Bone marrow (tissue), 2 donors: ENCODE measurements at regions not wholly inside any gene's neighbourhood (a gene's known extent, or its start where the extent isn't known, plus 50 kb on each side); places are given as distances from the start of the nearest gene placed in this dataset.

Experiments used
- DNase-seq, 2 donors: peaks; one replicate each; lab custom pipeline; 2025; lab: John Stamatoyannopoulos, UW

DNA sequence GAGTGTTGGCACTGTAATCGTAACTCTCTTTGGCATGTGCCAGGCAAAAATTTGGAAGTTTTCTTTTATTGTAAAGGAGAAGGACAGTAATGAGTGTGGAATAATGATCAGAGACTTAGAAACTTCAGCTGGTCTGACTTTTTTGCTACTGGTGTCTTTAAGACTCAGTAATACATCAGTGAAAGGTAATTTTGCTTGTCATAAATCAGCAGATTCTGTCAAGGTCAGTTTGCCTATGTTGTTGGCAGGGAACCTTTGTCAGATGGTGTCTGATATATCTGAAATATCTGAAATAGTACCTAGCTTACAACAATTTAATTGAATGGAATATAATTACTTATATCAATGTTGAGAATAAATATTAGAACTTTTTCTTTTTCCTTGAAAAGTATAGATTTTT is 516.9 kb downstream of the LRFN5 start:
- DNase-seq = no peak

DNA sequence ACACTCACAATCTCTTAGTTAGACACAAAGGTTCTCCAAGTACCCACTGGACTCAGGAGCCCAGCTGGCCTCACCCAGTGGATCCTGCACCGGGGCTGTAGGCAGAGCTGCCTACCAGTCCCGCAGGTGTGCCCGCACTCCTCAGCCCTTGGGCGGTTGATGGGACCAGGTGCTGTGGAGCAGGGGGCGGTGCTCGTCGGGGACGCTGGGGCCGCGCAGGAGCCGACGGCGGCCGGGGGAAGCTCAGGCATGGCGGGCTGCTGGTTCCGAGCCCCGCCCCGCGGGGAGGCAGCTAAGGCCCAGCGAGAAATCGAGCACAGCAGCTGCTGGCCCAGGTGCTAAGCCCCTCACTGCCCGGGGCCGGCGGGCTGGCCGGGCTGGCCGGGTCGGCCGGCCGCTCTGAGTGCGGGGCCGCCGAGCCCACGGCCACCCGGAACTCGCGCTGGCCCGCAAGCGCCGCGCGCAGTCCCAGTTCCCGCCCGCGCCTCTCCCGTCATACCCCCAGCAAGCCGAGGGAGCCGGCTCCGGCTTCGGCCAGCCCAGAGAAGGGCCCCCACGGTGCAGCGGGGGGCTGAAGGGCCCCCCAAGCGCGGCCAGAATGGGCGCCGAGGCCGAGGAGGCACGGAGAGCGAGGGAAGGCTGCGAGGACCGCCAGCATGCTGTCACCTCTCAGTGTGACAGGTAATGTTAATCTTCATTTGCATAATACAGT is 506.8 kb downstream of the LRFN5 start:
- DNase-seq = no peak

DNA sequence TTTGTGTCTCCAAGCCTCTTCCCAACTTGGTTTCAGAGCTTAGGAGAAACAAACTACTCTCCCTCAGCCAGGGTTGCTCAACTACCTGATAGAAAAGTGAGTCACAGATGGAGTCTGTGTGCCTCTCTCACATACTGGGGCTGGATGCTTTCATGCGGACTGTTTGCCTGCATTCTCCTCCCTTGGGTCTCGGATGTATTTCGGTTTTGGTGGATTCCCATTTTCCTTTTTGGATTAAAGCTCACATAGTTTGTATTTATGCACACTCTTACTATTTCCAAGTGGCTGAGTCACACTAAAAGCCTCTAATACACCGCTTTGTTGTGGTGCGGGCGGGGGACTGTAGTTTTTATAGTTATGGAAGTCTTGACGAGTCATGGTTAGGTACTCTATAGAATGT is 505.4 kb downstream of the LRFN5 start:
- no peak for DNase-seq

DNA sequence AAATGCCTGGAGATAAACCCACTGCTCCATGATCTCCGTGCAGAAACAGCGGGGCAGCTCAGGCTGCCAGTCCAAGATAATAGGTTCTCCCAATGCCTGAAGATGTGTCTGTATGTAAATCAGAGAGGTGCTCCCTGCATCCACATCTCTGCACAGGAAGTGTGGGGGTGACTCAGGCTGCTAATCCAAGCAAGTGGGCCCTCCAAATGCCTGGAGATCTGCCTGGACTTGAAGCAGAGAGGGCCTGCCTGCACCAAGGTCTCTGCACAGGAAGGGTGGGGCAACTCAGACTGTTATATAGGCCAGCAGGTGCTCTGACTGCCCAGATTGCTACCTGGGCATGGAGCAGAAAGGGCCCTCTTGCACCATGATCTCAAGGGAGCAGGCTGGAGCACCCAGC is 504.7 kb downstream of the LRFN5 start:
- no peak for DNase-seq

DNA sequence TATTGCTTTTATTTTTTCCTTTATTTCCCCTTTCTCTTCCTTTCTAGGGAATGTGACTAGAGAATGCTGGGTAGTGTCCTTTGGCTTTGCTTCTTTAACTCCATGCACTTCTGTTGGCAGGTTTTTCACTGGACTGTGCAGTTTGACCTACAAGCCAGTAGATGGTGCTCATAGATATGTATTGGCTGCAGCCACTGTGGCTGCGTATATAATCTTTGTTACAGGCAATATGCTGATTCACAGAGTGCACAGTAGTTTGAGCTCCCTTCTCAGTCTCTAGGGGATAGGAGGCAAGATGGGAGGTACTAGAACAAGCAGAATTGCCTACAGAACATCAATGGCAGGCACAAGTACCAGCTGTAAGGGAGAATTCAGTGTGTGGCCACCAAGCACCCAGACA is 503.5 kb downstream of the LRFN5 start:
- peak in 1 of 2 donors; percentile 3 for DNase-seq

DNA sequence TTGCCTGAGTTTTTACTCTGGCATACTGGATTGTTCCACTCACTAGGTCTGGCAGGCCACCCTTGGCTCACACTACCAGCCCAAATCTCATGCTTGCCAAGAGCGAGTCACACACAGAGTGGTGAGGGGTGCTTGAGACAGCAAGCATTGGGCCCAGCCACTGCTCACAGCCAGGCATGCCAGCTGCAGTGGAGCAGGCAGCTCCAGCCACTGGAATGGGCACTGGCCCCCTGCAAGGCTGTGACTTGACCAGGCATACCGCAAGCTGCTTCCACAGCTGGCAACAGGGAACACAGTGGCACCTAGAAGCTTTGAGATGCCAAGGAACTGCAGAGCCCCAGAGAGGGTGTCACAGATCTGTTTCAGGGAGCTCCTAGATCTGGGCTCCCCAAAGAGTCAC is 488.5 kb downstream of the LRFN5 start:
- no peak for DNase-seq

DNA sequence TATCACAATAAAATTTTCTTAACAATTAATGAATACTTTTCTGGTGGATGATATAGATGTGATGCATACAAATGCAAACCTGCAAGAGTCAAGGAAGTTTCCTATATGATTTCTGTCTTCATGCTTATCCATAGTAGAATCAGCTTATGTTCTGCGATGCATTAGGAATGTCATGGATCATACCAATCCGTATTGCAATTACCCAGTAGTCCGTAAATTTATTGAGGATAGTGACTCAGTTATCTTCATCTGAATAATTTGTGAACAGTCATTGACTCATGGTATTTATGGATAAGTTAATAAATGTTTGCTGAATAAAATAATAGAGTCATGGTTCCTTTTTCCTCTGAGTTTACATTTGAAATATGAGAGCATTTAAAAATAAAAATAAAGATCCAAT is 483.4 kb downstream of the LRFN5 start:
- DNase-seq = no peak

DNA sequence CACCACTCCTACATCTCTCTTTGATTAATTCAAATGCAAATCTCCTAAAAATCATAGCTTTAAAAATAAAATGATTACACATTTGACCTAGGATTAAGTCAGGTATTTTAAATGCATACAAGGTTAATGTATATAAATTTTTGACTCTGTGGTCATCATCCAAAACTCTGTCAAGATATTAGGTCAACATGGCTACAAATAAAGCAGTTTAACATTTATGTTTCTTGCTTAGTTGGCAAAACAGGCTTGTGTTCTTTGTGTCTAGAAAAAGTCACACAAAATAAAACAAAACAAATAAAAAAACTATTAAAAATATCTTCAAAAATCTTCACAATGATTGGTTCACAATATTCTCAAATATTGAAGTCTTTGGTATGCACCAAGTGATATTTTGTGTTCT is 473.2 kb downstream of the LRFN5 start:
- no peak for DNase-seq

DNA sequence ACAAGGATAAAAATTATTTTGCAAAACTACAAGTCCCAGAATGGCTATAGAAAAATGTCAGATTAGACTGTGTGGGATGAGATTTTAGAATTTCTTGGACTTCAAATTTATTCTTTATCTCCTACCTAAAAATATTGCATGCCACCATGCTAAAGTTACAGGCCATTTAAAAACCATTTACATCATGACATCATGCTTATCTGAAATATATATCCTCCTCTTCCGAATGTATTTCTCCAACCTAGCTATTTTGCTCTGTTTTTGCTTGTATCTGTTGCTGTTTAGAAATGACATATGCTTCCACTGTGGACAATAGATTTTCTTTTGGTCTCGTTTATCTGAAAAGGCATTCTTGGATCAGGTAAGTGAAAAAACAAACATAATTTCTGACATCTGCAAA is 471.7 kb downstream of the LRFN5 start:
- no peak for DNase-seq

DNA sequence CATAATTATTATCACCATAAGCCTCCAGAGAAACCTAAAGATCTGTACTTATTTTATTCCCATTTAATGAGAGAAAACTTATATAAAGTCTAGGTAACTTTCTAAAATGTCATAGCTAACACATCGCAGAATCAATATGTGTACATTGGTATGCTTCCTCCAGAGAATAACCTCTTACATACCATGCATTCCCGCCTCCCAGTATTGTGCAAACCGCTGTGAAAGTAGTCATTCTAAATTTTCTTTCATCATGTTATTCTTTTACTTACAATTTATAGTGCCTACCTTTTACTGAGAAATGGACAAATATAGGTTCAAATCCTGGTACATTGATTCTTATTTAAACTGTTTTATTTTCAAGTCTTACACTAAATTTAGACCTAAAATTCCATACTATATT is 463.4 kb downstream of the LRFN5 start:
- no peak for DNase-seq

DNA sequence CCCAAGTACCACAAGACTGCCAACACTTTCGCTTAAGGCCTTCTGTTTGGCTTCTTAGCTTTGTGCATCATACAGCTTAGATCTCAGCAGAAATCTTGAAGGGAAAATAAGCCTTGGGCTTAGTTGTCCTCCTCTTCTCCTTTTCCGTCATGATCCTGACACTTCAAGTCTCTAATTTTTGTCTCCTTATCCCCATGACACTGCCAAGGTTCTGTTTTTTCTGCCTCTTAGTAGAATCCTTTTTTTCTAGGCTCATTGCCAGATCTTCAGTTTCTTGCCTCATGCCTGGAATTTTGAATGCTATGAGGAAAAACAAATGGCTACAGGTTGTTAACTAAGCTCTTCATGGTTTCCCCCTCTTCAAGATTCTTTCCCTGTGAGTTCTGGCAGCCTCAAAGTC is 450.4 kb downstream of the LRFN5 start:
- DNase-seq = no peak

DNA sequence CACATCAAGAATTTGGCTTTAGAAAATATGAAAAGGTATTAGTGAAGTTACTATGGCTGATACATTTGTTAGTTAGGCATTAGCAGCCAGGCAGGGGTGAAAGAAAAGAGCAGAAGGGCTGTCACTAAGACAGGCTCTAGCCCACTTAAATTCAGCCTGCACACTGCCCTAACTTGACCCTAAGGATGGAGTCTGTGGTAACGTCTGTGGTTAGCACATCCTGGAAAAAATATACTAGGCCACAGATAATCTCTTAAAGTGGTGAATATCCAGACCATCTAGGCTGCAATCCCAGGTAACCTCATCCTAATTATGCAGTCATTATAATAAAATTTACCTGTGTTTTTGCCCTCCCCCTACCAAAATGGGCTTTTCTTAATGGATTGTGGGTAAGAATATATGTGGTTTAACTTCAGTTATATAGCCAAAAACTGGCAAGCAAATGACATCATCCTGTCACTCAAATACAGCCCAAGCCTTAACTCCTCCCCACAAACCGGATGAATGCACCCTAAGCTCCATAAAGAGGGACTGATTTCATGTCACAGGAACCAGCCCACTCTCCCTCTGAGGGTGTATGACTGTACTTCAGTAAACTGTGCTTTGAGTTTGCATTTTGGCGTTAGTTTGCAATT is 440.9 kb downstream of the LRFN5 start:
- no peak for DNase-seq

DNA sequence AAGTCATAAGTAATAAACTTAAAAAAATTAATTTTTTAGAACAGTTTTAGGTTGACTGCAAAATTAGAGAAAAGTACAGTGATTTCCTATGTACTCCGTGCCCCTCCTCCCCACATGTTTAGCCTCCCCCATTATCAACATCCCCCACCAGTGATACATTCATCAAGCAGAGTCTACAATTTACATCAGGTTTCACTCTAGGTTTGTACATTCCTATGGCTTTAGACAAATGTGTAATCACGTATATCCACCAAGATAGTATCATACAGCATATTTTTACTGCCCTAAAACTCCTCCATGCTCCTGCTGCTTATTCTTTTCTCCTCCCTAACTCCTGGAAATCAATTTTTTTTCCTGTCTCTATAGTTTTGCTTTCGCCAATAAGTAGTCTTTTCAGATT is 438.7 kb downstream of the LRFN5 start:
- no peak for DNase-seq

DNA sequence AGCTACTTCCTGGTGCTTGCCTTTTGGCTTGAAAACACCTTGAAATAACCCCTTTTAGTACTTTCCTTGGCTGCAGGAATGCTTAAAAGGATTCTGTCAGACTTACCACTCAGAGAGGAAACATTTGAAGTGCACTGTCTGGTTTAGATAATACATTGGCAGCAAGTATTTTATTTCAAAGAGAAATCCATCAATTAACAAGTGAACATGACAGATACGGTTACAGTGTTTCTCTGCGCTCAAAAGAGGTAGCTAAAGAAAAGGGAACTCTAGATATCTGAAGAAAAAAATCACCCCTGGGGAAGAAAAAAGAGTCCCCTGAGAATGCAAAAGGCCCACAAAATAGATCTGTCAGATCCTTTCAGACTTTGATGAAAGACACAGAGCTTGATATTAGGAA is 421.9 kb downstream of the LRFN5 start:
- no peak for DNase-seq

DNA sequence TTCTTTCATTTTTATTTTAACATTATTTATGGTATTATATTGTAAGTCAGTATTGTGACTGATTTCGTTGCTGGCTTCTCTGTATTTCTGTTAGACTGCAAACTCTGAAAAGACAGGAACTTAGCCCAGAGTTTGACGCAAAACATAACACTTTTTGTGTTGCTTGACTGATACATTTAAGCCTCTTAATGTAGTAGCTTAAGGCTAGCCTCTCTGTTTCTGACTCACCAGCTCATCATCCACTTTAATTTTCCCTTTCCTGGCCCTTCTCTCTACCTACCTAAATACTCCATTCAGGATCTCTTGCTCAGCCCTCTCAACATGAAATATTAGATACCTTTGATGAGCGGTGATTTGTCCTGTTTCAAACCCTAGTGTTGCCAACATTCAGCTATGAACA is 420.6 kb downstream of the LRFN5 start:
- no peak for DNase-seq

DNA sequence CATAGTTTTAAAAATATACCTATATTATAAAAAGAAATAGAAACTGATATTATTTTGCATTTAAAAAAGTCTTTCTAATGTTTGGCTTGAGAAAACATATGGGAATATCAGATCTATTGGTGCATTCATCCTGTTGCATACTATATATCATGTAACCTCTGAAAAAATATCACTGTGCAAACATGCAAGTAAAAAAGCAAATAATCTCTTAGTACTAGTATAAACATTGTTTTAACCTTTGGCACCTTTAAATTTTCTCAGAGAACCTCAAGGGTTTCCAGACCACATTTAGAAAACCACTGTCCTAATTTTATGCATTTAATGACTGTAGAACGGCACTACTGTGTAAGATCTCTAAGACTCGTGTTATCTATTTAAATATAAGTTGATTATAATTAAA is 416.8 kb downstream of the LRFN5 start:
- DNase-seq = no peak

DNA sequence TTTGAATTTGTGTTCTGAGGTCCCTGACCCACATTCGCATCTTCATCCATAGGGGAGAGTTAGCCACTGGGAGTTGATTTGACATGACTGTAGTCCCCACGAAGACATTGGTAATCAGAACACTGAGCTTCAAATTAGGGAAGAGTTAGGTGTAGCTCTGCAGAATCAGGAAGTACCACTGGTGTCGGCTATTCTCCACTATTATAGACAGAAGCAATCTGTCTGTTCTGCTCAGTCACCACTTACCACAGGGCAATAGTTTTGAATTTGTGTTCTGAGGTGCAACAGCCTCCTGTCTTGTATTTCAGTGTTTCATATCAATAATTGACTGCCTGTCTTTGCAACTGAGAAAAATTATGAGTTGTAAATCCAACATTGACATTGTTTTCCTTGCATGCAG is 407.6 kb downstream of the LRFN5 start:
- DNase-seq = no peak

DNA sequence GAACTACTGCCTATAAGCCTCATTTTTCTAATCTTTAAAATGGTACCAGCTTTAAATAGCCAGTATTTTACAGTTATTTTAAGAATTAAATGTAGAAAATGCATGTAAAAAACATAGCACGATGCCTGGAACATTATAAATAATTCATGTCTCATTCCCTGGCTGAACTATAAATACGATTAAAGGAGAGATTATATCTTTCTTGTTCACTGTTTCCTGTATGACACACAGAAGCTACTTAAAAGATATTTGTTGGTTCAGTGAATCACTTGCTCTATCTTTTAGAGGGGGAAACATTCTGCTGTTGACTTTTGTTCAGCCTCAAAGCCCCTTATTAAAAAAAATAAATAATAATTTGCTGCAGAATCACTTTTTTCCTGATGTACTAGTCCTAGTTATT is 406.9 kb downstream of the LRFN5 start:
- DNase-seq = no peak

DNA sequence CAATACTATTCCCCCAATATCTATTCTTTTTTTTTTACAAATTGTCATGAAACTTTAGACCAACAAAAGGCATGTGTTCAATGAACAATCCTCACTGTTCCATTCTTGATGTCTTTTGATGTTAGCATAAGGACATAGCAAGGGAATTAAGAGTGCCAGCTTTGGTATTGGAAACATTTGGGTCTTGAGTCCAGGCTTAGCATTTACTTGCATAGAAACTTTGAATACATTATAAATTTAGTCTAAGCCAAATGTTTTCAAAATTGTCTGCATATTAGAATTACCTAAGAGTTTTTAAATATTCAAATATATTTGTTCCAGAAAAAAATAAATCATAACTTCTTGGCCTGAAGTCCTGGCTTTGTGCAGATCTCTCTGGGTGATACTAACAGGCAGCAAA is 406.5 kb downstream of the LRFN5 start:
- DNase-seq = no peak

DNA sequence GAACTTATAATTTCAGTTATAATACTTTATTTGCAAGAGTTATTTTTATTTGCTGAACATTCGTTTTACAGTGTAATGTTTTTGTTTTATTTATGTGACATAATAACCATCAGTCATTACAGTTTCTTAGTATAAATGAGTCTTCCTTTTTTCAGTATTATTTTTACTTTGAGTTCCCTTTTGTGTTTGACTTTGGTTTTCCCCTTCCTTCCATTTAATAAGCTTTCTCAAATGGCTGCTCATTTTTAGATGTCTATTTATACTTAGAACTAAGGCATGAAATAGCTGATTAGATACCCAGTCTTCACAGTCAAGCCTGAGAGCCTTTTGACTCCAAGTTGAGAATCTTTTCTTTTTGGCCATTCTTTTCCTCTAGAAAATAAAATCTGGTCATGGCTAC is 404.5 kb downstream of the LRFN5 start:
- DNase-seq = no peak

DNA sequence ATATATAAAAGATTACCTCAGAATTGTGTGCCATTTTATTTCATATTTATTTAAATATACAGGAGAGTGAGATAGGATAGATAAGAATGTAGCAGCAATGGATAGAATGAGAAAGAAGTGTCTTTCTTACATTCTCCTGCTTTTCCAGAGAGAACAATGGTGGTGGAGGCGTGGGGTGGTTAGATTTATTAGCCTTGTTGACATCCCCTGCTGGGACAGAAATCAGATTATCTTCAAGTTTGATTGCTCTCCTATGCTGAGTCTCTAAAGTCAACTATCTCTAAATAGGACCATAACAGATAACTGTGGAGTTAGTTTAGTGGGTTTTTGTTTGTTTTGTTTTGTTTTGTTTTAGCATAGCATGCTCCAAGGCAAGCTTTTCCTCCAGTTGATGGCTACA is 397.6 kb downstream of the LRFN5 start:
- DNase-seq = no peak

DNA sequence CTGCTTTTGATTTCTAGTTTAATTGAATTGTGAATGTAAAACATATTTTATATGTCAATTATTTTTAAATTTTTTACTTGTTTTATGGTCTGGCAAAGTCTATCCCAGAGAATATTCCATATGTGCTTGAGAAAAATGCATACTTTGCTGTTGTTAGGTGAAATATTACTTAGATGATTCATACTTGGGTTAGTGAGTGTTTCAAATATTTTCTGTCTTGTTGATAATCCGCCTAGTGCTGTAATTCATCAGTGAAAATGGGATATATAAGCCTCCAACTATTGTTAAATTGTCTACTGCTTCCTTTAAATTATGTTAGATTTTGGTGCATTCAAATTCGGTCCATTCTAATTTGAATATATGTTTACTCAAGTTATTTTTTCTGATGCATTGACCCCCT is 395.5 kb downstream of the LRFN5 start:
- DNase-seq = no peak

DNA sequence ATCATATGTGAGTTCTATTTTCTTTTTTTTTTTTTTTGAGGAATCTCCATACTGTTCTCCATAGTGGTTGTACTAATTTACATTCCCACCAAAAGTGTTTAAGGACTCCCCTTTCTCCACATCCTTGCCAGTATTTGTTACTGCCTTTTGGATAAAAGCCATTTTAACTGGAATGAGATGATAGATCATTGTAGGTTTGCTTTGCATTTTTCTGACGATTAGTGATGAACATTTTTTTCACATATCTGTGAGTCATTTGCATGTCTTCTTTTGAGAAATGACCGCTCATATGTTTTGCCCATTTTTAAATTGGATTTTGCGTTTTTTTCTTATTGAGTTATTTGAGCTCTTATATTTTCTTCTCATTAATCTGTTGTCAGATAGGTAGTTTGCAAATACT is 394.8 kb downstream of the LRFN5 start:
- no peak for DNase-seq

DNA sequence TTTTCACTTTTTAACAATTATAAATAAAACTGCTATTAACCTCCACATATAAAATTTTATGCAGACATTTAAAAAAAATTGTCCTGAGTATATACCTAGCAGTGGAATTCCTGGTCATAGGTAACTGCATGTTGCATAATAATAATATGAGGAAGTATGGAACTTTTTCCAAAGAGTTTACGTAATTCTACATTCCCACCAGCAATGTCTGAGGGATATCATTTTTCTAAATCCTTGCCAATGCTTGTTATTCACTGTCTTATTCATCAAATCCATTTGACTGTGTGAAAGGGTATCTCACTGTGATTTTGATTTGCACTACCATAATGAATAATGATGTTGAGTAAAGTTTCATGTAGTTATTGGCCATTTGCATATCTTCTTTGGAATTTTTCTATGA is 393.8 kb downstream of the LRFN5 start:
- DNase-seq = no peak
